GM21529 (cell line): ENCODE measurements at regions not wholly inside any gene's neighbourhood (a gene's known extent, or its start where the extent isn't known, plus 50 kb on each side); places are given as distances from the start of the nearest gene placed in this dataset.

ENCODE experiments used
- ATAC-seq: cut with Tn5 transposase; IDR thresholded peaks from one replicate; pipeline ENCODE4 v1.9.1; 2021; ENCODE audit not compliant: unreplicated experiment

DNA sequence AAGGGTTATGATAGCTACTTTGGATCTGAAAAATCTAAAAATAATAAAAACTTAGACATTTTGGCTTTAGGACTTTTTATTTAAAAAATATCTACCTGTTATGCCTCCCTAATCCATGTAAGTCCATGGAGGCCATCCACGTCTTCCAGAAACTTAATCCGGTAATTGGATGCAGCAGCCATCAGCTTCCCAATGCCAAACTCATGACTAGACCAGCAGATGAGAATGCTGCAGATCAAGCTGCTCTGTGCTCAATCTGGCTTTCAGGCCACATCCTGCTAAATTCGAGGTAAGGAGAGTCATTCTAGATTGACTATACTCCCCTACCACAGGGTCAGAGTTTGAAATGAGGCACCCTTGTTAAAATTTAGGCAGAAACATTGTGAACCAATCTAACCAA is 168.5 kb upstream of the TCERG1L start:
- ATAC-seq: no peak

DNA sequence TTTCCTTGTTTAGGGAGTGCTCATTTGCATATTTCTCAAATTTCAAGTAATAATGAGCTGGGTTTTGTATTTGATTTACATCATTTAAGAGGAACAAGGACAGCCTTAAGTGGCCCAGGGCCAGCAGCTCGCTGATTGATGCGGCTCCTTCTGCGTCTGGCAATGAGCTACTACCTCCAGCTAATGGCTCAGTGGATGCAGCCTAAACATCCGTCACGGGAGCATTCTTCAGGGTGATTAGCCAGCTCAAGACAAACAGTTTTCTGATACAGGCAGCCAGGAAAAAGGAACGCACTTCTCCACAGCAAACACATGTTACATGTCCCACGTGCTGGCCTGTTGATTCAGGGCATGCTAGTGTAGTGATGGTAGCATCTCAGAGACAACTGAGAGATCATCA is 169.3 kb upstream of the TCERG1L start:
- no peak for ATAC-seq

DNA sequence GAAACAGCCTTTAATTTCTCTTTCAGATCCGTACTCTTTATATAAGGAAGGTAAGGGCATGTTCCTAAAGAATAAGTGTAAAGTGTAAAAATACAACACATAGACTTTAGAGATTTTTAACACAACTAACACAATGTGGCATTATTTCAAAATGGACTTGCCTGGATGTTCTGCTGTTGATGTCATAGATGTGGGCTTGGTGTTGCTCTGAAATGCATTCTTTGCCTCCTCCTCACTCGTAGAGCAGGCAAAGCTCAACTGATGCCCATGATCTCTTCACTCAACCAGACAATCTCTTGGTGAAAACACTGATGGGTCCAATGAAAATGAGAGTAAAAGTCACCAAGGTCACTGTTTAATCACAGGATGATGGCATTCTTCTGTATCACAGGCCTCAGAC is 174.2 kb upstream of the TCERG1L start:
- no peak for ATAC-seq

DNA sequence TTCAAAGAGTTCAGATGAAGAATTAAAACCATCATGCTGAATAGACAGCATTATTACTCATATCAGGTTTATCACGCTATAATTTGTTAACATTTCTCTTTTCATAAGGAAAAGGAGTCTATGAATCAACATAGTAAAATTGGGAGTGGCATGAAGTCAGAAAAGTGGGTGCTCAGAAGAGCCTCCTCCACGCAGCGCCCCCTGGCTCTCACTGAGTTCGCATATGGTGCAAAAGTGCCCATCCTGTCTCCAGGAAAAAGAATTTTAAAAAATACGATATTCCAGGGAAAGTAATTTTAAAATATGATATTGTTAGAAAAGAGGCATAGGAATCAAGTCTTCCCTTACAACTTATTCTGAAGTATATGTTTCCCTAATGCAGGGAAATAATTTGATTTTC is 176.3 kb upstream of the TCERG1L start:
- ATAC-seq: no peak

DNA sequence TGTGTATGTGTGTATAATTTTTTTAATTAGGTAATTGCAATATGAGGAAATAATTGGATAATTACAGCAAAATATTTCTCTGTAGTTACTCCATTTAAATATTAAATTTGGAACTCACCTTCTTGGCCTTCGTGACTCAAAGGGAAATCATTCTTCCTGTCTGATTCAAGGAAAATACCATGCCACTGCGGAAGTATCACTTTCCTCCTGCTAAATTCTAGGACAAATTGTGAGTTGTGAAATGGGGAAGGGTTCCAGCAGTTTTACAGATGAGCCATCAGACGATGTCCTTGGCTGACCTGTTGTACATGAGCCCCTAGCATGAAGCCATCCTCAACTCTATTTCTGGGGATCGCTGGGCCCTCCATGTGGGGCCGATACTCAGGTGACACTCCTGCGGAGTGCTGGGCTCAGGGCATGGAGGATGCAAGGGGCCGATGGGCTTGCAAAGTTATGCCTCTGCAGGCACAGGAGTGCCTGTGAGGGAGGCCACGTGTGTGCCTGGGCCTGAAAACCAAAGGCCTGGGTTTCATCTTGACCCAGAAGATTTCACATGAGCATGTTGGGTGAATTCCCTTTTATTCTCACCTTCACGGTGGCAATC is 179.6 kb upstream of the TCERG1L start:
- ATAC-seq: no peak

DNA sequence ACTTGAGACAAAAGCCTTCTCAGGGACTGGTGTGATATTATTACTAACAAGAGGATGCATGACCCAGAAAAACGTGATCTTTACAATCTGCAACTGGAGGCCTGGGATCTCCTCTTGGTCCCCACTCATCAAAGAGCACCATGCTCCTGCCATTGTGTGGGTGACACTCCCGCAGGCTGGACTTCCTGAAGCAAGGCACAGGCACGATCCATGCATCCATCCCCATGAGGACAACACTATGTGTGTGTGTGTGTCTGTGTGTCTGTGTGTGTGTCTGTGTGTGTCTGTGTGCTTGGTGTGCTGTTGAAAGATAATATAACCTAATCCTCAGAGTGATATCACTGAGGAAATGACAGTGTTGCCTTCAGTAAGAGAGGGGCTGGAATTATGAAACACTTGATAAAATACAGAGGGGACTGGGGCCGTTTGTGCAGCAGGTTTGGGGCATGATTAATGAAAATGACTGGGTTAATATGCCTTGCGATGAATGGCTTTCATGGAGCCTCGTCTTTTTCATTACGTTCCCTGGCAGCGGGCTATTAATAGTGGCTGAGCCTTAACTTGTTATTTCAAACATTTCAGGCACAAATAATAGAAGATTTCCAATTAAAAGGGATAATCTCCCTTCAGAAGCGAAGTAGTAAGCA is 180.8 kb upstream of the TCERG1L start:
- no peak for ATAC-seq

DNA sequence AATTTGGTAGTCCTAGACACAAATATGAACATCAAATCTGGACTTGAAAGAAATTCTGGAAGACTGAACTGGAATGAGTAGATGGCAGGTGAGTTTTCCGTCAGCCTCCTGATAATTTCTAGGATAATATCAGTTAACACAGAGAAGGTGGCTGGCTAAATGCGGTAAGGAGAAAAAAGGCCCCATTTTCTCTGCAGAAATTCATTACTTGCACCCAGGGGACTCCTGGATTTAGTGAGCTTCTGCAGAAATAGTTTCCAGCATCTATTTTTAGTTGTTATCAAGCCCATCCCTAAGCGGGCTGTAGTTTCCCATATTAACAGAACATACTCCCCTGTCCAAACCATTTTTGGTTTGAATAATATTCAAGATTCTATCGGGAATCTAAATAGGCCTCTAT is 181.9 kb upstream of the TCERG1L start:
- ATAC-seq: no peak

DNA sequence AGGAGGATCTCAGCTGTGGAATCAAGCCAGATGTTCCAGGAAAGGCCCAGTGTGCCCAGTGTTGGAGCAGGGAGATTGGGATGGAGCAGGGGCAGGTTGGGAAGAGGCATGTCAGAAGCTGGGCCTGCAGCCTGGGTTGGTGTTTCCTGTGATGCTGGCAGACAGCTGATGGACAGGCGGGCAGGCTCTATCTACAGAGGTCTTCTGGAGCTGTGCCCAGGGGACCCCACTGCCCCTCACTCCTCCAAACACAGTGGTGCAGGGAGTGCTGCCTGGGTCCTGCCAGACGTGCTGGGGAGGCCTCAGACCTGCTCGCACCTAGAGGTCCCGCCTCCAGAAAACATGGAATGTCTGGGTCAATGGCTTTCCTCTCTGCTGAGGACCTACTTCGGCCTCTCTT is 182.9 kb upstream of the TCERG1L start:
- ATAC-seq: no peak

DNA sequence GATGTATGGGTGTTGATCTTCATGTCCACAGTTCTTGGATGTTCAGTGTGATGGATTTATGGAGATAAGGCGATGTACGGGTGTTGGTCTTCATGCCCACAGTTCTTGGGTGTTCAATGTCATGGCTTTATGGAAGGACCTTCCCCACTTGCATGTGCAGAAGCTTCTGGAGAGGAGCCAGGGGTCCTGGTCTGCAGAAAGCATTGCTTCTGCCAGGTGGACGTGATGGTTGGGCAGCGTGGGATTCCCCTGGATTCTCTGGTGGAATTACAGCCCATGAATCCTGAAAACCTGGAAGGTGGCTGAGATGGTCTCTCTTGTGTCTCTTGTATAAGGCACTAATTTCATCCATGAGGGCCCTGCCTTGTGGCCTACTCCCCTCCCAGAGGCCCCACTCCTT is 183.7 kb upstream of the TCERG1L start:
- ATAC-seq: no peak

DNA sequence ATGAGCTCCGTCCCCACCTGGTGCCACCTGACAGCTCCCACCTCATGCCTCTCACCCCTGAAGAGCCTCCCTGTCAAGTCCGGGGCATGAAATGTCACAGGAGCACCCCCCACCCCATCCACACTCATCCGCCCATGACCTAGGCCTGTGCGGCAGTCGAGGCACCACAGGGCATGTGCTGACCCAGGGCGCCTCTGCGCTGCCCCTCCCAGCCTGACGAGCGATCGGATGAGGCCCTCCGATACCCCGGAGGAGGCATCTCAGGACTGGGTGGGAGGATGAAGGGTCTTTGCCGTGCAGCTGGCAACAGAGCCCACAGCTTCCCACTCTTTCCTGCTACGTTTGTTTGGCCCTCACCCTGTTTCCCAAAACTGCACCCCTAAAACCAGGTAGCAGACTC is 184.4 kb upstream of the TCERG1L start:
- ATAC-seq: no peak

DNA sequence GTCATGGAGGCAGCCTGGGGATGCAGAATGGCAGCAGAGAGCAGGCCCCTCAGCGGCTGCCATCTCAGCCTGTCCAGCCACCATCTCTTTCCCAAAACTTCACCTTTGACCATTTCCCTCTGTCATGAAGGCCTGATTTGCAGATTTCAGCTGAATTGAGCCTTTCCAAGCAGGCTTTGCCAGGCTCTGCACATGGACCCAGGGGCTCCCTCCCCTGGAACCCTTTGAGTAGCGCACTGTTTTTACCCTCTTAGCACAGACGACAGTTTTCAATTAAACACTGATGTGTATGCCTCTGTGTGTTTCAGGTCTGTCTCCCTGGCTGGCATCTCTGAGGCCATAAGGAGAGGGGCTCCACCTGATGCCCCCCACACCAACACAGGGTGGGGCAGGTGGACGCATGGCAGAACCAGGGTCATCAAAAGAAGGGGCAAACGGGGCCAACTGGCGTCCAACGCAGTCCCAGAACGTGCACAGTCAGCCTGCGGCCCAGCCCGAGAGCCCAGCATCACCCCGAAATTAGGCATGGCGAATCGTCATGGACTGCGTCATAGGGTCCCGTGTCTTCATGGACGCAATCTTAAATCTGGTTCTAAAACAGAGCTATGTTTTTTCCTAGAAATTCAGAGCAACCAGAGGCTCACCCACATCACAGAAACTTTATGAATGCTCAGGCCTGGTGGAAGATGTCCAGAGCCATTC is 185.0 kb upstream of the TCERG1L start:
- no peak for ATAC-seq

DNA sequence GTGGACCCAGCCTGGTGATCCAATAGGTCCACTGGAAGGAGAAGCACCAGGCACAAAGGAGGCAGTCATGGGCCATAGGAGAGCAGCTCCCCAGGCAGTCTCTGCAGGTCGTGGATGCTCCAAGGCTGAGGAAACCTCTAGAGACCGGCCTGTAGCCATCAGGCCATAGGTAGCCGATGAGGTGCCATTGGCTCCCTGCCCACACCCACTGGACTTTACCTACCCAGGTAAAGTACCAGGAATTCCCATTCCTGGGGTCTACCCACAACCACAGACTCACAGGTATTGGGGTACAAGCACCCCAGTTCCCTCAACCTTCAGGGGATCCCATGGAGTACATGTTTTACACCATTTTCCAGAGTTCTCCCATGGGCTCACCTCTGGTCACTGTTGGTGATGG is 188.0 kb upstream of the TCERG1L start:
- ATAC-seq: no peak

DNA sequence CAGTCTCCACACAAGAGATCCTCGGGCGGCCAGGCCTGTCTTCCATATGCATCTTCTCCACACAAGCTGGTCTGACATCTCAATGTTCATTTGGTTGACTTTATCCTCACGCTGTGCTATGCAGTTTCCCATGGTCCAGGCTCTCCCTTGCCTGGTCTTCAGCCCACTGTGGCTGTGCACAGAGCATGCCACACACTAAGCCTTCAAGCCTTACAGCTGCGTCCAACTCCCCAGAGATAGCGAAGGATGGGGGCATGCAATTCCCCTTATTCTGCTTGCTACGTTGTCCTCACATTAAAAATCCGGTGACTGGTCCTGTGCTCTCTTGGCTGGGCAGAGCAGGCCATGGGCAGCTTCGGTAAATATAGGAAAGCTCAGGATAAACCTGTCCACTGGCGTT is 188.7 kb upstream of the TCERG1L start:
- no peak for ATAC-seq

DNA sequence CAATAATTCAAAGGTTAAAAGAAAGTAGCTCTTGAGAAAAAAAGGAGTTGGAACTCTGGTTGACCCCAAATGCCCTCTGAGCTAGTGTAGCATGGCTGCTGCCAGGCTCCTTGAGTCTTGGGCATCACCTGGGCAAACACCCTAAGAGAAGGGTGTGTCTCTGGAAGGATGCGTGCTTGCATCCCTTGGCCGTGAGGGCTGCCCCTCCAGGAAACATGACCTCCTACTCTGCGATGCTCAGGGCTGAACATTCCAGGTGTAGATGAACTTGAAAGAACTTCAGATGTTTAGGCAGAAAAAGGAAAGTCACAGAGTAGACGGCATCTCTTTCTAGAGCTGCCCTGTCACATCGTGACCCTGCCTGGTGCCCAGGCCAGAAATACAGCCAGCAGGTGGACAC is 189.4 kb upstream of the TCERG1L start:
- ATAC-seq: no peak

DNA sequence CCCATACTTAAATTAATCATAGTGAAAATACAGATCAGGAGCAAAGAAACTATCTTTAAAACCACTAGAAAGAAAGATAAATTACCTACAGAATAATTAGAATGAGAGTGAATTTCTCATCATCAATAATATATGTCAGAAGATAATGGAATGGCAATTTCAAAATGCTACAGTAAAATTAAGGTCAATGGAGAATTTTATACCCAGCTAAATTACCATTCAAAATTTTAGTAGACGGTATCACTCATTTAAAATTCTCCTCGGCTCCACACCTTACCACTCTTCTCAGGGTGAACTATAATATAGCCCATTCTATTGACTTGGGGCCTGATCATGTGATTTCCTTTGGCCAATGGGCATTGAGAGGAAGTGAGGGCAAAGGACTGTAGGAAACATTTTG is 192.5 kb upstream of the TCERG1L start:
- ATAC-seq: no peak

DNA sequence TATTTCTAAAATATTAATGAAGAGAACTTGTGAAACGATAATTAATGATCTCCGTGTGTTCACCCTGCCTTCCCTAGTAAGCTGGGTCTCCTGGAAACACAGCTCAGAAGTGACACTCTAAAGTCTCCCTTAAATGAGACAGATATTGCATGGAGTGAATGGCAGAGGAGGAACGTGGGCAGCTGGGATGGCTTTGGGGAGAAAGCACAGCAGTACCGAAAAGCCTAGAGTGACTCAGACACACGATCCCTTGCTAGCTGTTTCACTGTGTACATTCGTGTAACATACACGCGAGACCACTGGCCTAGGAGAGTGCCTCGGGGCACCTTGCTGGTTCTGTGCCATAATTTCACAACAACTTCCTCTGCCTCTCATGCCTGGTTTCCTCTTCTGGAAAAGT is 199.9 kb upstream of the TCERG1L start:
- no peak for ATAC-seq

DNA sequence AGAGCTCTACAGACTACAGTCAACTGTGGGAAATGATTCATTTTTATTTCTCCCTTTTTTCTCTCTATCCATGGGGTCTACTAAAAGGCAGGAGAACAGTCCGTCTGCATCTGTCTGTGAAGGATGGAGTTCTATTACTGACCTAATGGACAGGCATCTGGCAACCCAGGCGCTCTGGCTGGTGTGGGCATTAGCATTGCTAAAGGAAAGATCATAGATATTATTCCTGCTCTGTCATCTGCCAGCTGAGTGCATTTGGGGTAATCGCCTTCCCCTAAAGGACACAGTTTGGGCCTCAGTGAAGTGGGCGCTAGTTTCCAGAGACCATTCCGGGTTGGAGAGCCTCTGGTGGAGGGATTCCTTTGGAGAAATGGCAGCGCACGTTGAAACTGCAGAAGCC is 201.3 kb upstream of the TCERG1L start:
- no peak for ATAC-seq

DNA sequence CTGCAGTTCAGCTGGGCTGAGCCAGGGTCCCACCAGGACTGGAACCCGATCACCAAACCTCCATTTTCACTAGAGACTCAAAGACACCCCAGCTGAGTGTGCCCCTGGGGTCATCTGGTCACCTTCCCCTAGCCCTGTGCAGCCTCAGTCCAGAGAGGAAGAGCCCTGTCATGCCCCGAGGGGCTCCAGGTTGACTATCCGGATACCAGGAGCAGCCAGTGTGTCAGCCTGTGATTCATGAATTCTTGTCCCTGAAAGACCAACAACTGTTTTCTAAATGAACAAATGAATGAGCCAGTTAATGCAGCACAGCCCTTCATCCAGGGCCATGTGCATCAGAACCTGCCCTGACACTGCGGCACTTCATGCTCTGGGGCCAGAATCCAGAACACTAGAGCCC is 201.9 kb upstream of the TCERG1L start:
- ATAC-seq: no peak

DNA sequence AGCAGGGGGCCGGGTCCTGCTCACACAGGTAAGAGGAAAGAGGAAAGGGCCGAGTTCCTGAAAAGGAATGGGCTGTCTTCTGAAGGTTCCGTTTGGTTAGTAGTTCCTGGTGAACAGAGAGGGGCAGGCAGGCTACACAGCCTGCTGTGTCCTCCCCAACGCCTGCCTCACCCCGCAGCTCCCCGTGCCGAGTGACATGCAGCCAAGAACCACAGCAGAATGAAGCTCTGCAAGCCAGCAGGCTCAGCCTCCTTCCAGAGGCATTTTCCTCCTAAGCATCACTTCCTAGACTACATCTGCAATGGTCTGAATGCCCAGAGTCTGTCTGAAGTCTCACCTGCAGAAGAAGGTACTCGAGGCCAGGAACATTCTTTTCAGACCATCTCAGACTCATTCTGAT is 202.4 kb upstream of the TCERG1L start:
- no peak for ATAC-seq

DNA sequence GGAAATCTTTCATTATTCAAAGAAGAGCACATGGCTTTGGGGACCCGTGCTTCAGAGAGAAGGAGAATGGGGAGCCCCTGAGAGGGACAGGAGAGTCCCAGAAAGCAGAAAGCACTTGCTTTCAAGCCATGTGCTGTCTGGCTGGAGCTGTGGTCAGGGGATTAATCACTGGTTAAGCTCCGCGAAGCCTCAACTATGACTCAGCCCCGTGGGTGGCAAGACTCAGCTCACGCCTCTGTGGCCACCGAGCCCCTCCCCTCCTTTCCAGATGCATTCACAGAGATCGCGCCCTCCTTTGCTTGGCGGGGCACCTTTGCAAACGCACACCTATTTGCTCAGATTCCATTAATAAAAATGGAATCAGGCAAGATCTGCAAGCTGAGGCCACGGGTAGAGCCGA is 202.9 kb upstream of the TCERG1L start:
- no peak for ATAC-seq

DNA sequence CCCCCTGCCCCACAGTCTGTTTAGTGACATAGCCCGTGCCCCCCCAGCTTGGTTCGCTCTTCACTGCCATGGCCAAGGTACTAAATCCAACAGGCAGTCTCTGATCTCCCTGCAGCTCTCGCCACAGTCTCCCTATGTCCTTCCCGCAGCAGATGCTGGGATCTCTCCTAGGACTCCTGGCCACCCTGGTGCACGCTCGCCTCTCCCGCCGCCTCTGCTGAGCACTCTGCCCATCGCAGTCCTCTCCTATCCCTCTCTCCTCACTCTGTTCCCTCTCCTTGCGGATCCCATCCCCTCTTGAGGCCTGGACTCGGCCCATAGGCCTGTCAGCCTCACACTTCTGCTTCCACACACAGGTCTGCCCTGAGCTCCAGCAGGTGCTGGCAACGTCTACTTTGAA is 204.8 kb upstream of the TCERG1L start:
- ATAC-seq: no peak

DNA sequence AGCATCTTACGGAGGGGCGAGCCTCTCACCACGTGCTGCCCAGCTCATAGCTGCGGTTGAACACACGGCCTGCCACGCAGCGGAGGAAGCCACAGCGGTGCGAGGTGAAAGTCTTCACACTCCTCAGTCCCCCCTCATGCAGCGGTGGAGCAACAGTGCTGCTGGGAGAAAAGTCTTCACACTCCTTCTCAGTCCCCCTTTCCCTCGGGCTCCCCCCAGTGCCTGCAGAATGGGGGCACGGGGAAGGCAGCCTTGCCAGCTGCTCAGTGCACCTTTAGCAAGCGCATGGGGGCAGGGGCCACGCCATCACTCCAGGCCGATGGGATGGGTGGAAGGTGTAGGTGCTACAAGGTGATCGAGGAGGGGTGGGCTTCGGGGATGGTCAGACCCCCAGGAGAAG is 206.3 kb upstream of the TCERG1L start:
- no peak for ATAC-seq
